ENCODE measurements at regions not wholly inside any gene's neighbourhood (a gene's known extent, or its start where the extent isn't known, plus 50 kb on each side); places are given as distances from the start of the nearest gene placed in this dataset.
"Not testable (repeated sequence)": the region's sequence is repeated elsewhere in the genome, so short reads cannot be mapped to it uniquely, and the experiment has no call there.

- no peak overlapping the region for H3K27ac Mint-ChIP-seq
- H3K4me3 Mint-ChIP-seq, result no peak overlapping the region
- ATAC-seq (ENCODE audit: low read depth) (no peak), DNase-seq (no peak)
- H3K9me3 Mint-ChIP-seq, result peaks cover 11% of the 10 kb centered on the region
- POLR2A ChIA-PET, result no interaction called here
- no peaks in the 10 kb centered on the region for H3K4me1 Mint-ChIP-seq
- no peaks in the 10 kb centered on the region for H3K27me3 Mint-ChIP-seq
- H3K36me3 Mint-ChIP-seq, result no peaks in the 10 kb centered on the region
Measured at GRCh38 chr16:7871979-7872378, 539.3 kb downstream of the RBFOX1 start.

GRCh38 chr16:7871371-7871770 lies 538.7 kb downstream of the RBFOX1 start:
- Mint-ChIP-seq H3K27me3 (no peaks in the 10 kb centered on the region), H3K9me3 (peaks cover 11% of the 10 kb centered on the region), H3K4me3 (no peak overlapping the region), H3K27ac (no peak overlapping the region), H3K36me3 (no peaks in the 10 kb centered on the region), H3K4me1 (no peaks in the 10 kb centered on the region)
- no peak for DNase-seq
- no peak for ATAC-seq (ENCODE audit: low read depth)
- POLR2A ChIA-PET, result no interaction called here

GRCh38 chr16:7867831-7868230 lies 535.2 kb downstream of the RBFOX1 start:
- Mint-ChIP-seq H3K36me3 (no peaks in the 10 kb centered on the region), H3K4me3 (no peak overlapping the region), H3K27me3 (no peaks in the 10 kb centered on the region), H3K4me1 (no peaks in the 10 kb centered on the region), H3K27ac (no peak overlapping the region), H3K9me3 (peaks cover 12% of the 10 kb centered on the region)
- POLR2A ChIA-PET, result no interaction called here
- no peak for ATAC-seq (ENCODE audit: low read depth)
- DNase-seq, result no peak

- no peaks in the 10 kb centered on the region for H3K36me3 Mint-ChIP-seq
- no peak overlapping the region for H3K4me3 Mint-ChIP-seq
- no peaks in the 10 kb centered on the region for H3K4me1 Mint-ChIP-seq
- no peak for ATAC-seq (ENCODE audit: low read depth)
- no peak for DNase-seq
- no peak overlapping the region for H3K27ac Mint-ChIP-seq
- H3K9me3 Mint-ChIP-seq, result peaks cover 12% of the 10 kb centered on the region
- H3K27me3 Mint-ChIP-seq, result no peaks in the 10 kb centered on the region
- POLR2A ChIA-PET, result no interaction called here
Measured at GRCh38 chr16:7866144-7866543, 533.5 kb downstream of the RBFOX1 start.

- H3K4me3 Mint-ChIP-seq; H3K27ac Mint-ChIP-seq; ATAC-seq (ENCODE audit: low read depth); POLR2A ChIA-PET; H3K4me1 Mint-ChIP-seq; H3K36me3 Mint-ChIP-seq; H3K27me3 Mint-ChIP-seq; DNase-seq: not testable (repeated sequence)
- peaks cover 12% of the 10 kb centered on the region for H3K9me3 Mint-ChIP-seq
Measured at GRCh38 chr16:7865393-7865792, 532.7 kb downstream of the RBFOX1 start.

GRCh38 chr16:7861891-7862582 lies 529.4 kb downstream of the RBFOX1 start:
- Mint-ChIP-seq H3K4me1 (no peaks in the 10 kb centered on the region), H3K27ac (no peak overlapping the region)
- no peak for DNase-seq

GRCh38 chr16:7853197-7853596 lies 520.6 kb downstream of the RBFOX1 start:
- no peaks in the 10 kb centered on the region for H3K36me3 Mint-ChIP-seq

More at GRCh38 chr16:7861891-7862582, 529.4 kb downstream of the RBFOX1 start:
- Mint-ChIP-seq H3K27me3 (no peaks in the 10 kb centered on the region), H3K9me3 (peaks cover 9% of the 10 kb centered on the region), H3K4me3 (no peak overlapping the region), H3K36me3 (no peaks in the 10 kb centered on the region)
- POLR2A ChIA-PET, result no interaction called here
- no peak for ATAC-seq (ENCODE audit: low read depth)

GRCh38 chr16:7849841-7850240 lies 517.2 kb downstream of the RBFOX1 start:
- H3K27me3 Mint-ChIP-seq, result no peaks in the 10 kb centered on the region
- ATAC-seq (ENCODE audit: low read depth), result no peak
- no peak overlapping the region for H3K27ac Mint-ChIP-seq
- no peak for DNase-seq
- POLR2A ChIA-PET, result no interaction called here
- no peaks in the 10 kb centered on the region for H3K36me3 Mint-ChIP-seq
- H3K4me3 Mint-ChIP-seq, result no peak overlapping the region
- peaks cover 4% of the 10 kb centered on the region for H3K9me3 Mint-ChIP-seq
- no peaks in the 10 kb centered on the region for H3K4me1 Mint-ChIP-seq

More at GRCh38 chr16:7853197-7853596, 520.6 kb downstream of the RBFOX1 start:
- DNase-seq (no peak), ATAC-seq (ENCODE audit: low read depth) (no peak)
- Mint-ChIP-seq H3K4me1 (no peaks in the 10 kb centered on the region), H3K9me3 (peaks cover 10% of the 10 kb centered on the region), H3K27ac (no peak overlapping the region), H3K4me3 (no peak overlapping the region), H3K27me3 (no peaks in the 10 kb centered on the region)
- POLR2A ChIA-PET, result no interaction called here

- Mint-ChIP-seq H3K4me1 (no peaks in the 10 kb centered on the region), H3K36me3 (no peaks in the 10 kb centered on the region), H3K9me3 (peaks cover 14% of the 10 kb centered on the region)
Measured at GRCh38 chr16:7843261-7843660, 510.6 kb downstream of the RBFOX1 start.

GRCh38 chr16:7839568-7839967 lies 506.9 kb downstream of the RBFOX1 start:
- H3K4me3 Mint-ChIP-seq, result no peak overlapping the region
- H3K36me3 Mint-ChIP-seq, result no peaks in the 10 kb centered on the region
- ATAC-seq (ENCODE audit: low read depth) (no peak), DNase-seq (no peak)
- H3K4me1 Mint-ChIP-seq, result no peaks in the 10 kb centered on the region
- H3K27me3 Mint-ChIP-seq, result no peaks in the 10 kb centered on the region
- peaks cover 16% of the 10 kb centered on the region for H3K9me3 Mint-ChIP-seq
- POLR2A ChIA-PET, result no interaction called here
- no peak overlapping the region for H3K27ac Mint-ChIP-seq

More at GRCh38 chr16:7843261-7843660, 510.6 kb downstream of the RBFOX1 start:
- DNase-seq (no peak), ATAC-seq (ENCODE audit: low read depth) (no peak)
- Mint-ChIP-seq H3K27ac (no peak overlapping the region), H3K27me3 (no peaks in the 10 kb centered on the region), H3K4me3 (no peak overlapping the region)
- POLR2A ChIA-PET, result no interaction called here

- ATAC-seq (ENCODE audit: low read depth) (no peak), DNase-seq (no peak)
- no peaks in the 10 kb centered on the region for H3K4me1 Mint-ChIP-seq
- peaks cover 3% of the 10 kb centered on the region for H3K9me3 Mint-ChIP-seq
- no peak overlapping the region for H3K4me3 Mint-ChIP-seq
- H3K36me3 Mint-ChIP-seq, result no peaks in the 10 kb centered on the region
- no peaks in the 10 kb centered on the region for H3K27me3 Mint-ChIP-seq
- no peak overlapping the region for H3K27ac Mint-ChIP-seq
- POLR2A ChIA-PET, result no interaction called here
Measured at GRCh38 chr16:7834771-7835431, 502.3 kb downstream of the RBFOX1 start.

- no peak for ATAC-seq (ENCODE audit: low read depth)
- POLR2A ChIA-PET, result no interaction called here
- no peak for DNase-seq
- Mint-ChIP-seq H3K27ac (no peak overlapping the region), H3K27me3 (no peaks in the 10 kb centered on the region), H3K4me3 (no peak overlapping the region), H3K9me3 (peaks cover 1% of the 10 kb centered on the region), H3K36me3 (no peaks in the 10 kb centered on the region), H3K4me1 (no peaks in the 10 kb centered on the region)
Measured at GRCh38 chr16:7820816-7821215, 488.2 kb downstream of the RBFOX1 start.

GRCh38 chr16:7805686-7806396 lies 473.2 kb downstream of the RBFOX1 start:
- POLR2A ChIA-PET, result no interaction called here
- no peak overlapping the region for H3K27ac Mint-ChIP-seq
- no peaks in the 10 kb centered on the region for H3K4me1 Mint-ChIP-seq
- no peak overlapping the region for H3K4me3 Mint-ChIP-seq
- H3K9me3 Mint-ChIP-seq, result peaks cover 5% of the 10 kb centered on the region
- no peak for DNase-seq
- no peak for ATAC-seq (ENCODE audit: low read depth)
- no peaks in the 10 kb centered on the region for H3K36me3 Mint-ChIP-seq
- H3K27me3 Mint-ChIP-seq, result no peaks in the 10 kb centered on the region

- peaks cover 5% of the 10 kb centered on the region for H3K9me3 Mint-ChIP-seq
- no peaks in the 10 kb centered on the region for H3K36me3 Mint-ChIP-seq
- no peaks in the 10 kb centered on the region for H3K4me1 Mint-ChIP-seq
- H3K27ac Mint-ChIP-seq, result no peak overlapping the region
- no peak overlapping the region for H3K4me3 Mint-ChIP-seq
- POLR2A ChIA-PET, result no interaction called here
- DNase-seq (no peak), ATAC-seq (ENCODE audit: low read depth) (no peak)
- no peaks in the 10 kb centered on the region for H3K27me3 Mint-ChIP-seq
Measured at GRCh38 chr16:7804635-7805195, 472.1 kb downstream of the RBFOX1 start.

Data from activated naive CD8-positive, alpha-beta T cell treated with anti-CD3 and anti-CD28 coated beads, Interleukin-2, amount 10 ng/mL, durations not matched to agents 7 days and 5 days (primary cell).